Activated CD4-positive, alpha-beta T cell treated with anti-CD3 and anti-CD28 coated beads for 36 hours (primary cell): ENCODE measurements at regions not wholly inside any gene's neighbourhood (a gene's known extent, or its start where the extent isn't known, plus 50 kb on each side); places are given as distances from the start of the nearest gene placed in this dataset.
"Not testable (repeated sequence)": the region's sequence is repeated elsewhere in the genome, so short reads cannot be mapped to it uniquely, and the experiment has no call there.

Experiments
- ATAC-seq: fragments of 200-7000 bp; cut with Tn5 transposase; one replicate; pipeline ENCODE4 v1.10.0; 2021; ENCODE audit warnings: mild to moderate bottlenecking, moderate library complexity
- CTCF ChIA-PET: fragments of 350-600 bp; sonication (Branson Sonifier 250); formaldehyde crosslinking; loops from one replicate; lab custom pipeline; 2021; ENCODE audit warnings: antibody characterized with exemption; lab: Charles Lee
- POLR2A ChIA-PET: fragments of 350-600 bp; sonication (Branson Sonifier 250); formaldehyde crosslinking; loops from one replicate; lab custom pipeline; 2021; ENCODE audit warnings: antibody characterized with exemption, inconsistent platforms; lab: Charles Lee
- DNase-seq: peaks from one replicate; pipeline ENCODE4 v3.0.0-alpha.2; 2020
- H3K27ac Mint-ChIP-seq: one replicate; pipeline ENCODE4 v1.8.0; 2021; ENCODE audit warnings: mixed read lengths
- H3K27me3 Mint-ChIP-seq: one replicate; pipeline ENCODE4 v1.8.0; 2021; ENCODE audit warnings: mixed read lengths
- H3K36me3 Mint-ChIP-seq: one replicate; pipeline ENCODE4 v1.8.0; 2021; ENCODE audit warnings: low read depth, mixed read lengths
- H3K4me1 Mint-ChIP-seq: one replicate; pipeline ENCODE4 v1.8.0; 2021; ENCODE audit warnings: mixed read lengths
- H3K4me3 Mint-ChIP-seq: one replicate; pipeline ENCODE4 v1.8.0; 2021; ENCODE audit warnings: mild to moderate bottlenecking, moderate library complexity, mixed read lengths
- H3K9me3 Mint-ChIP-seq: one replicate; pipeline ENCODE4 v1.8.0; 2021; ENCODE audit warnings: low read depth, mixed read lengths
- intact Hi-C, 2 experiments: fragments of 100-400 bp; cut with DNase I in 1 of 2; cut with micrococcal nuclease in 1 of 2; formaldehyde crosslinking; loops; one replicate each; pipeline versions ENCODE4 v1.14.2 to v1.15.1; 2022 to 2024; cut with DNase I, micrococcal nuclease

- ChIA-PET POLR2A (no interaction called here), CTCF (no interaction called here)
- Mint-ChIP-seq H3K27me3 (no peaks in the 10 kb centered on the region), H3K9me3 (peaks cover 4% of the 10 kb centered on the region), H3K36me3 (no peaks in the 10 kb centered on the region), H3K4me3 (no peak overlapping the region), H3K4me1 (no peaks in the 10 kb centered on the region), H3K27ac (no peak overlapping the region)
- no peak for DNase-seq
- intact Hi-C loops = no loop called here
- ATAC-seq = no peak
Measured at GRCh38 chr4:60905162-60905561, 295.0 kb upstream of the ADGRL3 start.

GRCh38 chr4:60911127-60911526, 289.0 kb upstream of the ADGRL3 start:
- CTCF ChIA-PET = no interaction called here
- DNase-seq (no peak), ATAC-seq (no peak)
- POLR2A ChIA-PET = no interaction called here
- no peaks in the 10 kb centered on the region for H3K36me3 Mint-ChIP-seq
- no peak overlapping the region for H3K4me3 Mint-ChIP-seq
- intact Hi-C loops = no loop called here
- H3K27ac Mint-ChIP-seq = no peak overlapping the region
- H3K9me3 Mint-ChIP-seq = peaks cover 10% of the 10 kb centered on the region
- H3K27me3 Mint-ChIP-seq = no peaks in the 10 kb centered on the region
- no peaks in the 10 kb centered on the region for H3K4me1 Mint-ChIP-seq

- CTCF ChIA-PET = no interaction called here
- peaks cover 11% of the 10 kb centered on the region for H3K9me3 Mint-ChIP-seq
- H3K27ac Mint-ChIP-seq = no peak overlapping the region
- POLR2A ChIA-PET = no interaction called here
- no peak for DNase-seq
- no peak for ATAC-seq
- no peaks in the 10 kb centered on the region for H3K27me3 Mint-ChIP-seq
- no peak overlapping the region for H3K4me3 Mint-ChIP-seq
- intact Hi-C loops = no loop called here
- no peaks in the 10 kb centered on the region for H3K36me3 Mint-ChIP-seq
- no peaks in the 10 kb centered on the region for H3K4me1 Mint-ChIP-seq
Measured at GRCh38 chr4:60913002-60913401, 287.1 kb upstream of the ADGRL3 start.

- peaks cover 11% of the 10 kb centered on the region for H3K9me3 Mint-ChIP-seq
- H3K36me3 Mint-ChIP-seq = no peaks in the 10 kb centered on the region
- CTCF ChIA-PET = no interaction called here
- H3K4me1 Mint-ChIP-seq = no peaks in the 10 kb centered on the region
- DNase-seq (no peak), ATAC-seq (no peak)
- H3K4me3 Mint-ChIP-seq = no peak overlapping the region
- intact Hi-C loops = no loop called here
- H3K27me3 Mint-ChIP-seq = no peaks in the 10 kb centered on the region
- H3K27ac Mint-ChIP-seq = no peak overlapping the region
- POLR2A ChIA-PET = no interaction called here
Measured at GRCh38 chr4:60913671-60914070, 286.5 kb upstream of the ADGRL3 start.

- H3K4me3 Mint-ChIP-seq, H3K4me1 Mint-ChIP-seq, H3K9me3 Mint-ChIP-seq, POLR2A ChIA-PET, intact Hi-C loops, DNase-seq, H3K27ac Mint-ChIP-seq, ATAC-seq, CTCF ChIA-PET, H3K27me3 Mint-ChIP-seq, H3K36me3 Mint-ChIP-seq: not testable (repeated sequence)
Measured at GRCh38 chr4:60921735-60922134, 278.4 kb upstream of the ADGRL3 start.

GRCh38 chr4:60923075-60923474, 277.1 kb upstream of the ADGRL3 start:
- Mint-ChIP-seq H3K4me3 (no peak overlapping the region), H3K27me3 (no peaks in the 10 kb centered on the region), H3K36me3 (no peaks in the 10 kb centered on the region), H3K4me1 (no peaks in the 10 kb centered on the region), H3K27ac (no peak overlapping the region), H3K9me3 (peaks cover 4% of the 10 kb centered on the region)
- no peak for DNase-seq
- ATAC-seq = no peak
- ChIA-PET CTCF (no interaction called here), POLR2A (no interaction called here)
- intact Hi-C loops = no loop called here

GRCh38 chr4:60926624-60927023, 273.5 kb upstream of the ADGRL3 start:
- H3K9me3 Mint-ChIP-seq = peaks cover 8% of the 10 kb centered on the region
- CTCF ChIA-PET = no interaction called here

GRCh38 chr4:60930866-60931265, 269.3 kb upstream of the ADGRL3 start:
- CTCF ChIA-PET = no interaction called here
- Mint-ChIP-seq H3K36me3 (no peaks in the 10 kb centered on the region), H3K9me3 (peaks cover 11% of the 10 kb centered on the region), H3K4me1 (no peaks in the 10 kb centered on the region), H3K27ac (no peak overlapping the region), H3K4me3 (no peak overlapping the region), H3K27me3 (no peaks in the 10 kb centered on the region)
- ATAC-seq = no peak
- intact Hi-C loops = no loop called here
- no peak for DNase-seq
- POLR2A ChIA-PET = no interaction called here

More at GRCh38 chr4:60926624-60927023, 273.5 kb upstream of the ADGRL3 start:
- Mint-ChIP-seq H3K4me1 (no peaks in the 10 kb centered on the region), H3K4me3 (no peak overlapping the region), H3K27ac (no peak overlapping the region), H3K36me3 (no peaks in the 10 kb centered on the region), H3K27me3 (no peaks in the 10 kb centered on the region)
- intact Hi-C loops = no loop called here
- DNase-seq = no peak
- POLR2A ChIA-PET = no interaction called here
- ATAC-seq = no peak

GRCh38 chr4:60934566-60935295, 265.4 kb upstream of the ADGRL3 start:
- Mint-ChIP-seq H3K27me3 (no peaks in the 10 kb centered on the region), H3K27ac (no peak overlapping the region), H3K4me1 (no peaks in the 10 kb centered on the region), H3K36me3 (no peaks in the 10 kb centered on the region), H3K4me3 (no peak overlapping the region), H3K9me3 (peaks cover 7% of the 10 kb centered on the region)
- no peak for DNase-seq
- no peak for ATAC-seq
- intact Hi-C loops = no loop called here
- POLR2A ChIA-PET = no interaction called here
- CTCF ChIA-PET = no interaction called here

GRCh38 chr4:60938181-60938580, 261.9 kb upstream of the ADGRL3 start:
- DNase-seq (no peak), ATAC-seq (no peak)
- no peaks in the 10 kb centered on the region for H3K36me3 Mint-ChIP-seq
- intact Hi-C loops = no loop called here
- no peaks in the 10 kb centered on the region for H3K4me1 Mint-ChIP-seq
- H3K4me3 Mint-ChIP-seq = no peak overlapping the region
- peaks cover 7% of the 10 kb centered on the region for H3K9me3 Mint-ChIP-seq
- H3K27ac Mint-ChIP-seq = no peak overlapping the region
- CTCF ChIA-PET = interaction anchor here (0.7 kb wide), 1 partner anchor 65 kb away, joined by 3 read pairs; no protein-coding TSS in a partner anchor
- H3K27me3 Mint-ChIP-seq = no peaks in the 10 kb centered on the region
- POLR2A ChIA-PET = no interaction called here

GRCh38 chr4:60938621-60939020, 261.5 kb upstream of the ADGRL3 start:
- ATAC-seq (no peak), DNase-seq (no peak)
- Mint-ChIP-seq H3K27ac (no peak overlapping the region), H3K27me3 (no peaks in the 10 kb centered on the region), H3K4me1 (no peaks in the 10 kb centered on the region), H3K4me3 (no peak overlapping the region), H3K36me3 (no peaks in the 10 kb centered on the region), H3K9me3 (peaks cover 7% of the 10 kb centered on the region)
- POLR2A ChIA-PET = no interaction called here
- intact Hi-C loops = no loop called here
- CTCF ChIA-PET = interaction anchor here (0.7 kb wide), 1 partner anchor 65 kb away, joined by 3 read pairs; no protein-coding TSS in a partner anchor

GRCh38 chr4:60944060-60944459, 256.1 kb upstream of the ADGRL3 start:
- DNase-seq = no peak
- H3K27ac Mint-ChIP-seq = no peak overlapping the region
- no peak for ATAC-seq
- no peak overlapping the region for H3K4me3 Mint-ChIP-seq
- peaks cover 10% of the 10 kb centered on the region for H3K9me3 Mint-ChIP-seq
- ChIA-PET CTCF (no interaction called here), POLR2A (no interaction called here)
- H3K36me3 Mint-ChIP-seq = no peaks in the 10 kb centered on the region
- no peaks in the 10 kb centered on the region for H3K27me3 Mint-ChIP-seq
- no peaks in the 10 kb centered on the region for H3K4me1 Mint-ChIP-seq
- intact Hi-C loops = no loop called here
